Activated T-cell treated with anti-CD3 and anti-CD28 coated beads, Interleukin-2, amount 50 U/mL, for 72 hours (primary cell): ENCODE measurements at regions not wholly inside any gene's neighbourhood (a gene's known extent, or its start where the extent isn't known, plus 50 kb on each side); places are given as distances from the start of the nearest gene placed in this dataset.
A peak's percentile ranks its signal among the peaks of the same experiment; 100 is the strongest.

Experiments used
- ATAC-seq, 2 donors: fragments of 150-1000 bp; cut with Tn5 transposase; replicated peaks in 1 of 2; 2 replicates each; pipeline ENCODE4 v1.10.0; 2021; ENCODE audit warnings: moderate library complexity in 2 of 2, mild to moderate bottlenecking in 1 of 2
- DNase-seq, 2 donors: peaks; one replicate each; pipeline ENCODE4 v3.0.0; 2021 to 2022; ENCODE audit warnings: mixed read lengths in 1 of 2
- H3K27ac Mint-ChIP-seq: one replicate; pipeline ENCODE4 v1.8.0; 2022; ENCODE audit warnings: mild to moderate bottlenecking, moderate library complexity, mixed read lengths
- H3K27me3 Mint-ChIP-seq: one replicate; pipeline ENCODE4 v1.8.0; 2022; ENCODE audit warnings: low read depth, mixed read lengths
- H3K36me3 Mint-ChIP-seq, 2 donors: one replicate each; pipeline ENCODE4 v1.8.0; 2022; ENCODE audit warnings: mixed read lengths in 2 of 2, mild to moderate bottlenecking in 1 of 2; ENCODE audit not compliant: insufficient read depth in 2 of 2
- H3K4me1 Mint-ChIP-seq: one replicate; pipeline ENCODE4 v1.8.0; 2022; ENCODE audit warnings: low read depth, mixed read lengths
- H3K4me3 Mint-ChIP-seq, 2 donors: one replicate each; pipeline ENCODE4 v1.8.0; 2022; ENCODE audit warnings: mild to moderate bottlenecking in 2 of 2, mixed read lengths in 2 of 2, moderate library complexity in 2 of 2
- H3K9me3 Mint-ChIP-seq, 2 donors: one replicate each; pipeline ENCODE4 v1.8.0; 2022; ENCODE audit warnings: mixed read lengths in 2 of 2

- ATAC-seq: no peak
- H3K27ac Mint-ChIP-seq: no peak overlapping the region
- DNase-seq: no peak
- no peaks in the 10 kb centered on the region for H3K4me1 Mint-ChIP-seq
- H3K27me3 Mint-ChIP-seq: no peaks in the 10 kb centered on the region
- peaks cover 2% of the 10 kb centered on the region in 2 donors for H3K36me3 Mint-ChIP-seq
- H3K9me3 Mint-ChIP-seq: peaks cover 10 to 15% of the 10 kb centered on the region in 2 donors
- H3K4me3 Mint-ChIP-seq: no peak overlapping the region
Measured at GRCh38 chr1:164020391-164020790, 538.6 kb upstream of the PBX1 start.

- no peak for DNase-seq
- H3K4me3 Mint-ChIP-seq: no peak overlapping the region
- H3K36me3 Mint-ChIP-seq: peaks cover 2% of the 10 kb centered on the region in 2 donors
- H3K27ac Mint-ChIP-seq: no peak overlapping the region
- no peaks in the 10 kb centered on the region for H3K4me1 Mint-ChIP-seq
- no peak for ATAC-seq
- peaks cover 10 to 15% of the 10 kb centered on the region in 2 donors for H3K9me3 Mint-ChIP-seq
- no peaks in the 10 kb centered on the region for H3K27me3 Mint-ChIP-seq
Measured at GRCh38 chr1:164021813-164022212, 537.2 kb upstream of the PBX1 start.

GRCh38 chr1:164033782-164034181, 525.2 kb upstream of the PBX1 start:
- DNase-seq (no peak), ATAC-seq (no peak)
- no peak overlapping the region for H3K27ac Mint-ChIP-seq
- H3K4me1 Mint-ChIP-seq: no peaks in the 10 kb centered on the region
- no peaks in the 10 kb centered on the region for H3K27me3 Mint-ChIP-seq
- H3K4me3 Mint-ChIP-seq: no peak overlapping the region
- peaks cover 7 to 18% of the 10 kb centered on the region in 2 donors for H3K9me3 Mint-ChIP-seq
- peaks cover 0 to 4% of the 10 kb centered on the region in 2 donors for H3K36me3 Mint-ChIP-seq

- Mint-ChIP-seq H3K4me3 (no peak overlapping the region), H3K4me1 (no peaks in the 10 kb centered on the region), H3K36me3 (no peaks in the 10 kb centered on the region), H3K27me3 (no peaks in the 10 kb centered on the region), H3K9me3 (peaks cover 2 to 8% of the 10 kb centered on the region in 2 donors), H3K27ac (no peak overlapping the region)
- no peak for ATAC-seq
- no peak for DNase-seq
Measured at GRCh38 chr1:164040754-164041153, 518.2 kb upstream of the PBX1 start.

- Mint-ChIP-seq H3K27ac (no peak overlapping the region), H3K4me3 (no peak overlapping the region), H3K4me1 (no peaks in the 10 kb centered on the region), H3K27me3 (no peaks in the 10 kb centered on the region), H3K9me3 (peaks cover 7 to 18% of the 10 kb centered on the region in 2 donors), H3K36me3 (peaks cover 0 to 2% of the 10 kb centered on the region in 2 donors)
- DNase-seq (no peak), ATAC-seq (no peak)
Measured at GRCh38 chr1:164051782-164052181, 507.2 kb upstream of the PBX1 start.

- ATAC-seq: no peak
- DNase-seq: no peak
- H3K9me3 Mint-ChIP-seq: peaks cover 6 to 15% of the 10 kb centered on the region in 2 donors
- H3K27me3 Mint-ChIP-seq: no peaks in the 10 kb centered on the region
- H3K4me1 Mint-ChIP-seq: no peaks in the 10 kb centered on the region
- H3K27ac Mint-ChIP-seq: no peak overlapping the region
- H3K36me3 Mint-ChIP-seq: peaks cover 0 to 2% of the 10 kb centered on the region in 2 donors
- H3K4me3 Mint-ChIP-seq: no peak overlapping the region
Measured at GRCh38 chr1:164054331-164054730, 504.7 kb upstream of the PBX1 start.

- ATAC-seq: no peak
- no peaks in the 10 kb centered on the region for H3K27me3 Mint-ChIP-seq
- H3K36me3 Mint-ChIP-seq: no peaks in the 10 kb centered on the region
- no peak overlapping the region for H3K27ac Mint-ChIP-seq
- no peaks in the 10 kb centered on the region for H3K4me1 Mint-ChIP-seq
- H3K4me3 Mint-ChIP-seq: no peak overlapping the region
- peaks cover 3 to 13% of the 10 kb centered on the region in 2 donors for H3K9me3 Mint-ChIP-seq
- DNase-seq: no peak
Measured at GRCh38 chr1:164058198-164058597, 500.8 kb upstream of the PBX1 start.

- H3K36me3 Mint-ChIP-seq: no peaks in the 10 kb centered on the region
- no peak overlapping the region for H3K4me3 Mint-ChIP-seq
- ATAC-seq (no peak), DNase-seq (no peak)
- H3K9me3 Mint-ChIP-seq: peaks cover 3 to 6% of the 10 kb centered on the region in 2 donors
- no peak overlapping the region for H3K27ac Mint-ChIP-seq
- no peaks in the 10 kb centered on the region for H3K27me3 Mint-ChIP-seq
- no peaks in the 10 kb centered on the region for H3K4me1 Mint-ChIP-seq
Measured at GRCh38 chr1:164061528-164061927, 497.5 kb upstream of the PBX1 start.

GRCh38 chr1:164064501-164064900, 494.5 kb upstream of the PBX1 start:
- Mint-ChIP-seq H3K27ac (no peak overlapping the region), H3K27me3 (no peaks in the 10 kb centered on the region), H3K4me1 (no peaks in the 10 kb centered on the region), H3K4me3 (no peak overlapping the region), H3K9me3 (peaks cover 5 to 11% of the 10 kb centered on the region in 2 donors), H3K36me3 (no peaks in the 10 kb centered on the region)
- ATAC-seq: no peak
- no peak for DNase-seq

- Mint-ChIP-seq H3K4me1 (no peaks in the 10 kb centered on the region), H3K9me3 (peaks cover 14 to 26% of the 10 kb centered on the region in 2 donors), H3K4me3 (no peak overlapping the region), H3K36me3 (peaks cover 2 to 6% of the 10 kb centered on the region in 2 donors), H3K27ac (no peak overlapping the region), H3K27me3 (no peaks in the 10 kb centered on the region)
- DNase-seq: no peak
- no peak for ATAC-seq
Measured at GRCh38 chr1:164071288-164071687, 487.7 kb upstream of the PBX1 start.

- Mint-ChIP-seq H3K36me3 (no peaks in the 10 kb centered on the region), H3K27ac (no peak overlapping the region), H3K9me3 (peaks cover 6 to 9% of the 10 kb centered on the region in 2 donors), H3K27me3 (no peaks in the 10 kb centered on the region), H3K4me1 (no peaks in the 10 kb centered on the region), H3K4me3 (no peak overlapping the region)
- ATAC-seq: no peak
- no peak for DNase-seq
Measured at GRCh38 chr1:164086832-164087231, 472.2 kb upstream of the PBX1 start.

GRCh38 chr1:164087906-164088453, 471.0 kb upstream of the PBX1 start:
- no peaks in the 10 kb centered on the region for H3K36me3 Mint-ChIP-seq
- no peak overlapping the region for H3K27ac Mint-ChIP-seq
- DNase-seq: no peak
- no peaks in the 10 kb centered on the region for H3K27me3 Mint-ChIP-seq
- no peak overlapping the region for H3K4me3 Mint-ChIP-seq
- H3K4me1 Mint-ChIP-seq: no peaks in the 10 kb centered on the region
- peaks cover 6 to 8% of the 10 kb centered on the region in 2 donors for H3K9me3 Mint-ChIP-seq
- ATAC-seq: no peak

- Mint-ChIP-seq H3K9me3 (peaks cover 4 to 13% of the 10 kb centered on the region in 2 donors), H3K27me3 (no peaks in the 10 kb centered on the region), H3K36me3 (peaks cover 0 to 2% of the 10 kb centered on the region in 2 donors), H3K27ac (no peak overlapping the region), H3K4me3 (no peak overlapping the region), H3K4me1 (no peaks in the 10 kb centered on the region)
- DNase-seq (peak; percentile 1 to 2), ATAC-seq (no peak)
Measured at GRCh38 chr1:164092603-164093353, 466.2 kb upstream of the PBX1 start.

GRCh38 chr1:164093543-164093942, 465.4 kb upstream of the PBX1 start:
- peaks cover 0 to 2% of the 10 kb centered on the region in 2 donors for H3K36me3 Mint-ChIP-seq
- DNase-seq: no peak
- peaks cover 2 to 9% of the 10 kb centered on the region in 2 donors for H3K9me3 Mint-ChIP-seq
- H3K4me3 Mint-ChIP-seq: no peak overlapping the region
- H3K27me3 Mint-ChIP-seq: no peaks in the 10 kb centered on the region
- H3K27ac Mint-ChIP-seq: no peak overlapping the region
- no peaks in the 10 kb centered on the region for H3K4me1 Mint-ChIP-seq
- no peak for ATAC-seq
